ENCODE measurements at regions not wholly inside any gene's neighbourhood (a gene's known extent, or its start where the extent isn't known, plus 50 kb on each side); places are given as distances from the start of the nearest gene placed in this dataset.

DNA sequence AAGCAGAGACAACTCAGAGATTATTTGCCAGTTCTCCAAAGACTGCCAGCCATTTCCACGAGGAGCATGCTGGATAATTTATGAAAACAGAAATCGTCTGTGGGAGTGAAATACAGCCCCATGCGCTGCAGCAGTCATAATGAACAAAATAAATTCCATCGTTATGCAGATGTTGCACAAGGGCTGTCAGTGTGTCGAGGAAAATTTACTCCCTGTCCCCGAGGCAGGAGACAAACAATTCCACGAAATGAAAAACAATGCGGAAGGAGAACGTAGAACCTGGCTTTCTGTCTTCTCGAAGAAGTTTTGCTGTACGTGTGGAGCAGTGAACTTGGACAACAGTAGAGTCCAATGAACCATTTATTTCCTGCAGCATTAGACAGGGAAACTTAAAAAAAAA is 399.4 kb downstream of the CD83 start:
- TF ChIP-seq CTCF (IDR thresholded peaks at IDR 0.05; ENCODE audit: insufficient read depth, low read length): no peak
- no peak for TF ChIP-seq SPI1 (IDR thresholded peaks at IDR 0.05; ENCODE audit: borderline replicate concordance, low read depth)
- TF ChIP-seq GABPA (IDR thresholded peaks at IDR 0.05; ENCODE audit: low read depth): no peak
- TF ChIP-seq, protein P1, sequence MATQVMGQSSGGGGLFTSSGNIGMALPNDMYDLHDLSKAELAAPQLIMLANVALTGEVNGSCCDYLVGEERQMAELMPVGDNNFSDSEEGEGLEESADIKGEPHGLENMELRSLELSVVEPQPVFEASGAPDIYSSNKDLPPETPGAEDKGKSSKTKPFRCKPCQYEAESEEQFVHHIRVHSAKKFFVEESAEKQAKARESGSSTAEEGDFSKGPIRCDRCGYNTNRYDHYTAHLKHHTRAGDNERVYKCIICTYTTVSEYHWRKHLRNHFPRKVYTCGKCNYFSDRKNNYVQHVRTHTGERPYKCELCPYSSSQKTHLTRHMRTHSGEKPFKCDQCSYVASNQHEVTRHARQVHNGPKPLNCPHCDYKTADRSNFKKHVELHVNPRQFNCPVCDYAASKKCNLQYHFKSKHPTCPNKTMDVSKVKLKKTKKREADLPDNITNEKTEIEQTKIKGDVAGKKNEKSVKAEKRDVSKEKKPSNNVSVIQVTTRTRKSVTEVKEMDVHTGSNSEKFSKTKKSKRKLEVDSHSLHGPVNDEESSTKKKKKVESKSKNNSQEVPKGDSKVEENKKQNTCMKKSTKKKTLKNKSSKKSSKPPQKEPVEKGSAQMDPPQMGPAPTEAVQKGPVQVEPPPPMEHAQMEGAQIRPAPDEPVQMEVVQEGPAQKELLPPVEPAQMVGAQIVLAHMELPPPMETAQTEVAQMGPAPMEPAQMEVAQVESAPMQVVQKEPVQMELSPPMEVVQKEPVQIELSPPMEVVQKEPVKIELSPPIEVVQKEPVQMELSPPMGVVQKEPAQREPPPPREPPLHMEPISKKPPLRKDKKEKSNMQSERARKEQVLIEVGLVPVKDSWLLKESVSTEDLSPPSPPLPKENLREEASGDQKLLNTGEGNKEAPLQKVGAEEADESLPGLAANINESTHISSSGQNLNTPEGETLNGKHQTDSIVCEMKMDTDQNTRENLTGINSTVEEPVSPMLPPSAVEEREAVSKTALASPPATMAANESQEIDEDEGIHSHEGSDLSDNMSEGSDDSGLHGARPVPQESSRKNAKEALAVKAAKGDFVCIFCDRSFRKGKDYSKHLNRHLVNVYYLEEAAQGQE (IDR thresholded peaks at IDR 0.05; ENCODE audit: insufficient replicate concordance, low read depth): no peak
- TF ChIP-seq POLR2AphosphoS5 (IDR thresholded peaks at IDR 0.05; ENCODE audit: low read depth): no peak
- DNase-seq (ENCODE audit: low read depth in 1 of 2, low spot score in 1 of 2): no peak
- H3K4me3 ChIP-seq (replicated peaks; ENCODE audit: insufficient read depth, low read length): no peak overlapping the region
- no peak overlapping the region for H3K27ac ChIP-seq (replicated peaks)
- H3K27me3 ChIP-seq (ENCODE audit: insufficient read depth, poor library complexity, severe bottlenecking): no peaks in the 10 kb centered on the region

- H3K4me3 ChIP-seq (replicated peaks; ENCODE audit: insufficient read depth, low read length): no peak overlapping the region
- DNase-seq (ENCODE audit: low read depth in 1 of 2, low spot score in 1 of 2): no peak
- no peak overlapping the region for H3K27ac ChIP-seq (replicated peaks)
- no peaks in the 10 kb centered on the region for H3K27me3 ChIP-seq (ENCODE audit: insufficient read depth, poor library complexity, severe bottlenecking)
- TF ChIP-seq CTCF (IDR thresholded peaks at IDR 0.05; ENCODE audit: insufficient read depth, low read length): no peak
Observed at GRCh38 chr6:14517516-14518105, 400.0 kb downstream of the CD83 start.

DNA sequence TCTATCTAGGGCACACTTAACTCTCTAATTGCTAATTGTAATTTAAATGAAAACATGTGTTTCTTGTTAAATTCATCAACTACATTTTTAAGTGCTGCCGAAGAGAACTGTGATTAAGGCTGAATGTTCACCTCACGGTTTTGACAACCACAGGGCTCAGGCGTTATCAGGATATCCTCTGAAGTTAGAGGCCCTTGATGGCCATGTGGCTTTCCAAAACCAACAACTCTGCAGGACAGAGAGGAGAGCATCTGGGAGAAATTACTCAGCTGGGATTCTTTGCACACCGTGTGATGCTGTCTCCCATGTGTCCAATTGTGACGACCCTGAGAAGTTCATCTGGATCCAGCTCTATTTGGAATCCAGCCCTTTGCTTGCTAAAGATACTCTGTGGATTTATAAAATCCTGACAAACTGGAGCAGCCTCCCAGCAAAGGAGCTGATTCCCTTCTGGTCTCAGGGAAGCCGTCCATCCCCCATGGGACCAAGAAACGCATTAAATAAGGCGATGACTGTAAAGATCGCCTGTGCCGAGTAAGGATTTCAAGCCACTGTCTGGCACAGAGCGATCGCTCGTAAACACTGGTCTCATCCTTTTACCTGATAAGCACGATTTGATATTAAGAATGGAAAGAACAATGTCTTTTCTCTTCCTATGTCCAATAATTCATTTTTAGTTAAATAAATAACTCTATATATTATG is 401.1 kb downstream of the CD83 start:
- Histone ChIP-seq H3K27ac (replicated peaks) (no peak overlapping the region), H3K27me3 (ENCODE audit: insufficient read depth, poor library complexity, severe bottlenecking) (no peaks in the 10 kb centered on the region), H3K4me3 (replicated peaks; ENCODE audit: insufficient read depth, low read length) (no peak overlapping the region)
- no peak for DNase-seq (ENCODE audit: low read depth in 1 of 2, low spot score in 1 of 2)
- TF ChIP-seq POLR2AphosphoS5 (IDR thresholded peaks at IDR 0.05; ENCODE audit: low read depth): no peak
- no peak for TF ChIP-seq CTCF (IDR thresholded peaks at IDR 0.05; ENCODE audit: insufficient read depth, low read length)
- TF ChIP-seq SPI1 (IDR thresholded peaks at IDR 0.05; ENCODE audit: borderline replicate concordance, low read depth): no peak
- TF ChIP-seq GABPA (IDR thresholded peaks at IDR 0.05; ENCODE audit: low read depth): no peak
- TF ChIP-seq, protein P1 (IDR thresholded peaks at IDR 0.05; ENCODE audit: insufficient replicate concordance, low read depth): no peak

GRCh38 chr6:14520029-14520428 is 402.5 kb downstream of the CD83 start:
- no peak overlapping the region for H3K4me3 ChIP-seq (replicated peaks; ENCODE audit: insufficient read depth, low read length)
- no peak overlapping the region for H3K27ac ChIP-seq (replicated peaks)
- no peak for TF ChIP-seq POLR2AphosphoS5 (IDR thresholded peaks at IDR 0.05; ENCODE audit: low read depth)
- no peak for TF ChIP-seq CTCF (IDR thresholded peaks at IDR 0.05; ENCODE audit: insufficient read depth, low read length)
- no peak for TF ChIP-seq SPI1 (IDR thresholded peaks at IDR 0.05; ENCODE audit: borderline replicate concordance, low read depth)
- TF ChIP-seq, protein P1 (IDR thresholded peaks at IDR 0.05; ENCODE audit: insufficient replicate concordance, low read depth): no peak
- TF ChIP-seq GABPA (IDR thresholded peaks at IDR 0.05; ENCODE audit: low read depth): no peak
- DNase-seq (ENCODE audit: low read depth in 1 of 2, low spot score in 1 of 2): no peak
- no peaks in the 10 kb centered on the region for H3K27me3 ChIP-seq (ENCODE audit: insufficient read depth, poor library complexity, severe bottlenecking)

All from HL-60 (cell line).